ENCODE measurements at regions not wholly inside any gene's neighbourhood (a gene's known extent, or its start where the extent isn't known, plus 50 kb on each side); places are given as distances from the start of the nearest gene placed in this dataset.

GRCh38 chr2:234309431-234309830 is 187.4 kb downstream of the ARL4C start:
- no peak for TF ChIP-seq CTCF (conservative IDR thresholded peaks at IDR 0.05; ENCODE audit: low read depth, low read length)
- no peak for DNase-seq (ENCODE audit: low read depth)
- no peak overlapping the region for H3K4me3 ChIP-seq (ENCODE audit: low read length)

- H3K4me3 ChIP-seq (ENCODE audit: low read length), result no peak overlapping the region
- no peak for TF ChIP-seq CTCF (conservative IDR thresholded peaks at IDR 0.05; ENCODE audit: low read depth, low read length)
- DNase-seq (ENCODE audit: low read depth), result no peak
These were observed 188.1 kb downstream of the ARL4C start for GRCh38 chr2:234308813-234309195.

- DNase-seq (ENCODE audit: low read depth), result no peak
- TF ChIP-seq CTCF (conservative IDR thresholded peaks at IDR 0.05; ENCODE audit: low read depth, low read length), result no peak
- no peak overlapping the region for H3K4me3 ChIP-seq (ENCODE audit: low read length)
These were observed 188.6 kb downstream of the ARL4C start for GRCh38 chr2:234308073-234308812.

- TF ChIP-seq CTCF (conservative IDR thresholded peaks at IDR 0.05; ENCODE audit: low read depth, low read length), result no peak
- no peak for DNase-seq (ENCODE audit: low read depth)
- H3K4me3 ChIP-seq (ENCODE audit: low read length), result no peak overlapping the region
These were observed 189.4 kb downstream of the ARL4C start for GRCh38 chr2:234307322-234307961.

- DNase-seq (ENCODE audit: low read depth), result no peak
- no peak overlapping the region for H3K4me3 ChIP-seq (ENCODE audit: low read length)
- TF ChIP-seq CTCF (conservative IDR thresholded peaks at IDR 0.05; ENCODE audit: low read depth, low read length), result no peak
These were observed 190.3 kb downstream of the ARL4C start for GRCh38 chr2:234306426-234307173.

- TF ChIP-seq CTCF (conservative IDR thresholded peaks at IDR 0.05; ENCODE audit: low read depth, low read length), result no peak
- no peak for DNase-seq (ENCODE audit: low read depth)
- no peak overlapping the region for H3K4me3 ChIP-seq (ENCODE audit: low read length)
These were observed 191.0 kb downstream of the ARL4C start for GRCh38 chr2:234305846-234306245.
